Gastroesophageal sphincter (tissue), 4 donors: ENCODE measurements at regions not wholly inside any gene's neighbourhood (a gene's known extent, or its start where the extent isn't known, plus 50 kb on each side); places are given as distances from the start of the nearest gene placed in this dataset.
"Not testable (repeated sequence)": the region's sequence is repeated elsewhere in the genome, so short reads cannot be mapped to it uniquely, and the experiment has no call there.

Experiments used
- ATAC-seq: fragments of 150-250 bp; one replicate; pipeline ENCODE4 v1.9.1; 2016; ENCODE audit warnings: mild to moderate bottlenecking, moderate library complexity
- H3K27ac ChIP-seq, 4 donors: fragments of 200-600 bp; sonication (generic) in 3 of 4; 1 replicate in 3 of 4; 2 replicates in 1 of 4; pipeline ENCODE4 v1.5.1; 2016 to 2019
- H3K27me3 ChIP-seq: fragments of 200-600 bp; sonication (generic); one replicate; pipeline ENCODE4 v1.5.1; 2019
- H3K36me3 ChIP-seq, 2 donors: fragments of 200-600 bp; sonication (generic); one replicate each; pipeline ENCODE4 v1.5.1; 2019; ENCODE audit warnings: control low read depth in 1 of 2
- H3K4me1 ChIP-seq, 3 donors: fragments of 200-600 bp; sonication (generic); 1 replicate in 2 of 3; 2 replicates in 1 of 3; pipeline ENCODE4 v1.5.1; 2016 to 2019; ENCODE audit warnings: control low read depth in 2 of 3
- H3K4me3 ChIP-seq, 2 donors: fragments of 200-600 bp; sonication (generic); one replicate each; pipeline ENCODE4 v1.5.1; 2019; ENCODE audit warnings: mild to moderate bottlenecking in 1 of 2, moderate library complexity in 1 of 2
- H3K9me3 ChIP-seq, 3 donors: fragments of 200-600 bp; sonication (generic); one replicate each; pipeline ENCODE4 v1.5.1; 2017 to 2019; ENCODE audit warnings: control low read depth in 2 of 3
- EP300 ChIP-seq: sonication (generic); formaldehyde crosslinking; IDR thresholded peaks from one replicate; pipeline ENCODE4 v1.6.1; 2017; ENCODE audit warnings: antibody characterized with exemption, mild to moderate bottlenecking
- POLR2A ChIP-seq, 2 donors: fragments of 450-650 bp; IDR thresholded peaks; one replicate each; pipeline ENCODE4 v1.6.1; 2017; ENCODE audit warnings: antibody characterized with exemption in 2 of 2, mild to moderate bottlenecking in 2 of 2, moderate library complexity in 1 of 2
- POLR2AphosphoS5 ChIP-seq: sonication (generic); formaldehyde crosslinking; IDR thresholded peaks from one replicate; pipeline ENCODE4 v1.6.1; 2017; ENCODE audit warnings: antibody characterized with exemption
- WGBS, 2 donors: methylation state at CpG; one replicate each; pipeline ENCODE4 v1.1.5; 2018; ENCODE audit warnings: low coverage in 1 of 2; 5-methylcytosine and 5-hydroxymethylcytosine counted together
- TF ChIP-seq, protein P1 (sequence below), 4 experiments: fragments of 200-600 bp in 2 of 4; fragments of 450-650 bp in 2 of 4; sonication (generic) in 1 of 4; IDR thresholded peaks; one replicate each; pipeline ENCODE4 v1.5.1; 2017 to 2019; ENCODE audit warnings: antibody characterized with exemption in 4 of 4, mild to moderate bottlenecking in 2 of 4, moderate library complexity in 2 of 4

DNA sequence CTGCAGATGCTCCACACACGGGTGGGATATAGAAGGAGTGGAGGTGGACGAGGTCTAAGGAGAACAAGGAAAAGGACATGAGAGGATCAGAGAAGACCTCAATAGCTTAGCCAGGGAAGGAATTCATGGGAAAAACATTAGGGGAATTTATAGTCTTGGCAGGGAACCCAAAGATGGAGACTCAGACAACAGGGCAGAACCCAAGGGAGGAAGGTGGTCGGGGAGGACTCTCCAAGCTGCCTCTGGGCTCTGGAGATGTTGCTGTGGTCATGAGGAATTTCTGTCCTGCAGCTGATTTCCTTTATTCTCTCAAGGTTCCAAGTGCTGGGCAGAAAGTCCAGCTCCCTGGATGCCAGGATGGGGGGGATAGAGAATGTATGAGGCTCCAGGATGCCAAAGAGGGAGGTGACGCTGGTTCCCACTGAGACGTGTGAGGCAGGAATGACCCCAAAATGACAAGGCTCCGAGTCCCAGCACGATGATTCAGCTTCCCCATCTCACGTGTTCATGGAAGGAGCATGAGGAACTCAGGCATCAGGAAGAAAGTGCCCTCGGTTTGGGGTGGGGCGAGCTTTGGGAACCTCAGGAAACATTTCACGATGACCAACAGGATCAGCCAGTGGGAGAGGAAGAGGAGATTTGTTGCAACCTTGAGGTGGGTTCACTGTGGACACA lies 57.0 kb upstream of the PPP2R3B start:
- H3K27ac ChIP-seq = no peak overlapping the region
- no peak overlapping the region for H3K4me3 ChIP-seq
- peaks cover 0 to 10% (median 0%) of the 10 kb centered on the region in 3 donors for H3K9me3 ChIP-seq
- H3K27me3 ChIP-seq = peaks cover 49% of the 10 kb centered on the region
- no peak for ATAC-seq
- no peaks in the 10 kb centered on the region for H3K36me3 ChIP-seq
- no peaks in the 10 kb centered on the region for H3K4me1 ChIP-seq
- TF ChIP-seq, protein P1, sequence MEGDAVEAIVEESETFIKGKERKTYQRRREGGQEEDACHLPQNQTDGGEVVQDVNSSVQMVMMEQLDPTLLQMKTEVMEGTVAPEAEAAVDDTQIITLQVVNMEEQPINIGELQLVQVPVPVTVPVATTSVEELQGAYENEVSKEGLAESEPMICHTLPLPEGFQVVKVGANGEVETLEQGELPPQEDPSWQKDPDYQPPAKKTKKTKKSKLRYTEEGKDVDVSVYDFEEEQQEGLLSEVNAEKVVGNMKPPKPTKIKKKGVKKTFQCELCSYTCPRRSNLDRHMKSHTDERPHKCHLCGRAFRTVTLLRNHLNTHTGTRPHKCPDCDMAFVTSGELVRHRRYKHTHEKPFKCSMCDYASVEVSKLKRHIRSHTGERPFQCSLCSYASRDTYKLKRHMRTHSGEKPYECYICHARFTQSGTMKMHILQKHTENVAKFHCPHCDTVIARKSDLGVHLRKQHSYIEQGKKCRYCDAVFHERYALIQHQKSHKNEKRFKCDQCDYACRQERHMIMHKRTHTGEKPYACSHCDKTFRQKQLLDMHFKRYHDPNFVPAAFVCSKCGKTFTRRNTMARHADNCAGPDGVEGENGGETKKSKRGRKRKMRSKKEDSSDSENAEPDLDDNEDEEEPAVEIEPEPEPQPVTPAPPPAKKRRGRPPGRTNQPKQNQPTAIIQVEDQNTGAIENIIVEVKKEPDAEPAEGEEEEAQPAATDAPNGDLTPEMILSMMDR (IDR thresholded peaks at IDR 0.05) = no peak
- no peak for TF ChIP-seq POLR2A (IDR thresholded peaks at IDR 0.05)
- TF ChIP-seq POLR2AphosphoS5 = no peak
- no peak for TF ChIP-seq EP300
- 63 to 76% methylated on average over 6 to 8 of the region's 11 CpGs for WGBS, 2 donors

DNA sequence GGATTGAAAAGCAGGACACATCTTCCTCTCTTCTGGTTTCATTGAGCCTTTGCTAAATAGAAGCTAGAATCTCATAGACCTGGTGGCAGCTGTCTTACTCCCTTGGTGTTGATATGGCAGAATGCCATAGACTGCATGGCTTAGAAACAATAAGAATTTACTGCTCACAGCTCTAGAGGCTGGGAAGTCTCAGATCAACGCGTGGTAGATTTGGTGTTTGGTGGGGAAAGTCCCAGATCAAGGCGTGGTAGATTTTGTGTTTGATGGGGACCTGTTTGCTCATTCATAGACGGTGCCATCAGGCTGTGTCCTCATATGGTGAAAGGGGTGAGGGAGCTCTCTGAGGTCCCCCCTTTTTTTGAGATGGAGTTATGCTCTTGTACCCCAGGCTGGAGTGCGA lies 57.6 kb upstream of the PPP2R3B start:
- H3K36me3 ChIP-seq = no peaks in the 10 kb centered on the region
- H3K27me3 ChIP-seq = peaks cover 46% of the 10 kb centered on the region
- WGBS, 2 donors = 88 to 100% methylated on average over 4 to 5 of the region's 5 CpGs
- H3K9me3 ChIP-seq = peaks cover 0 to 10% (median 0%) of the 10 kb centered on the region in 3 donors
- TF ChIP-seq POLR2A (IDR thresholded peaks at IDR 0.05) (no peak), EP300 (no peak)
- no peak overlapping the region for H3K4me3 ChIP-seq
- ATAC-seq = no peak
- no peak overlapping the region for H3K27ac ChIP-seq
- H3K4me1 ChIP-seq = no peaks in the 10 kb centered on the region

DNA sequence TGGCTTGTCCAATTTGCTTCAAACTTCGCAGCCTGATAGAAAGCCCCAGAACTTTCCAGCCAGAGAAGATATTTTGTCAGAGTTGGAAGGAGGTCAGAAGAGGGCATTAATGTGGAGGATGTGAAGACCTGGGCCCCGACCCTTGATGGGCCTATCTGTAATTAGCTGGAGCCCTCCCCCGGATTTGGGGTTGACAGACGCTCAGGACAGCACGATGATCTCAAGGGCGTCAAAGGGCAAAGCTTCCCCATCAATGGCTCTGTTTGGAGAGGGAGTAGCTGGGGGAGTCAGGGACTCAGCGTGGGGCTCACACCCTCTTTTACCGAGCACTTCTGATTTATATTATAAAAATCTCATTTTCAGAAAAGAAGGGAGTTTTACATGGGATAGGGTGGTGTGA lies 59.0 kb upstream of the PPP2R3B start:
- Histone ChIP-seq H3K27me3 (peaks cover 45% of the 10 kb centered on the region), H3K9me3 (peaks cover 0 to 10% (median 0%) of the 10 kb centered on the region in 3 donors), H3K4me3 (no peak overlapping the region), H3K36me3 (no peaks in the 10 kb centered on the region), H3K4me1 (no peaks in the 10 kb centered on the region), H3K27ac (no peak overlapping the region)
- no peak for TF ChIP-seq POLR2AphosphoS5
- no peak for TF ChIP-seq EP300
- TF ChIP-seq, protein P1 (IDR thresholded peaks at IDR 0.05) = no peak
- no peak for TF ChIP-seq POLR2A (IDR thresholded peaks at IDR 0.05)
- no peak for ATAC-seq
- 32 to 41% methylated on average over 3 to 8 of the region's 8 CpGs for WGBS, 2 donors

DNA sequence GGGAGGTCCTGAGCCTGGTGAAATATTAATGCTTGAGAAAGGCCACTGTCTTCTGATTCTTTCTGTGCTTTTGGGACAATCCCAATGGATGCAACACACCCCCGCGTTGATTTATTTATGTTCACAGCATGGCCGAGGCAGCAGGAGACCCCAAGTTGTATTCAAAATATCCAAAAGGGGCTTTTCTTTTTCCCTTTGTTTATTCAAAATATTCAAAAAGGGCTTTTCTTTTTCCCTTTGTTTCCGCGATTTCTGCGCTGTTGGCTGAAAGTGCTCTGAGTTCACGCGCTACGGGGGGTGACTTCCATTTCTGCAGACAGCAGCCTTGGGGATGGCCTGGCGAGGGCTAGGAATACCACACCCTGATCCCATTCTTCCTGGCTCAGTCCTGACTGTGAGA lies 59.5 kb upstream of the PPP2R3B start:
- Histone ChIP-seq H3K4me3 (no peak overlapping the region), H3K27ac (no peak overlapping the region), H3K27me3 (peaks cover 44% of the 10 kb centered on the region), H3K9me3 (peaks cover 0 to 8% (median 0%) of the 10 kb centered on the region in 3 donors), H3K4me1 (no peaks in the 10 kb centered on the region), H3K36me3 (no peaks in the 10 kb centered on the region)
- TF ChIP-seq POLR2A (IDR thresholded peaks at IDR 0.05) (no peak), EP300 (no peak), POLR2AphosphoS5 (no peak)
- TF ChIP-seq, protein P1 (IDR thresholded peaks at IDR 0.05) = no peak
- ATAC-seq = no peak
- WGBS, 2 donors = 10 to 38% methylated on average over 3 to 10 of the region's 10 CpGs

DNA sequence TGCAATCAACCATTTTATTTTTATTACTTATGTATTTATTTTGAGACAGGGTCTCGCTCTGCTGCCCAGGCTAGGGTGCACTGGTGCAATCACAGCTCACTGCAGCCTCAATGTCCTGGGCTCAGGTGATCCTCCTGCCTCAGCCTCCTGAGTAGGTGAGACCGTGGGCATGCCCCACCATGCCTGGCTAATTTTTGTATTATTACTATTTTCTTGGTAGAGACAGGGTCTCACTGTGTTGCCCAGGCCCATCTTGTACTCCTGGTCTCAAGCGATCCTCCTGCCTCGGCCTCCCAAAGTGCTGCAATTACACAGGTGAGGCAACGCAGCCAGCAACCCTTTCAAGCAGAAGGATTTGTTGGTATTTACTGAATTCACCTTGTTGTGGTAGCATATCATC lies 60.3 kb upstream of the PPP2R3B start:
- Histone ChIP-seq H3K27ac (no peak overlapping the region), H3K9me3 (peaks cover 0 to under 1% (median 0%) of the 10 kb centered on the region in 3 donors), H3K4me1 (no peaks in the 10 kb centered on the region), H3K4me3 (no peak overlapping the region), H3K36me3 (no peaks in the 10 kb centered on the region), H3K27me3 (peaks cover 44% of the 10 kb centered on the region)
- ATAC-seq = no peak
- 73 to 94% methylated on average over 2 to 5 of the region's 5 CpGs for WGBS, 2 donors
- TF ChIP-seq POLR2A (IDR thresholded peaks at IDR 0.05) = no peak
- no peak for TF ChIP-seq POLR2AphosphoS5
- TF ChIP-seq EP300 = no peak
- TF ChIP-seq, protein P1 (IDR thresholded peaks at IDR 0.05) = no peak

DNA sequence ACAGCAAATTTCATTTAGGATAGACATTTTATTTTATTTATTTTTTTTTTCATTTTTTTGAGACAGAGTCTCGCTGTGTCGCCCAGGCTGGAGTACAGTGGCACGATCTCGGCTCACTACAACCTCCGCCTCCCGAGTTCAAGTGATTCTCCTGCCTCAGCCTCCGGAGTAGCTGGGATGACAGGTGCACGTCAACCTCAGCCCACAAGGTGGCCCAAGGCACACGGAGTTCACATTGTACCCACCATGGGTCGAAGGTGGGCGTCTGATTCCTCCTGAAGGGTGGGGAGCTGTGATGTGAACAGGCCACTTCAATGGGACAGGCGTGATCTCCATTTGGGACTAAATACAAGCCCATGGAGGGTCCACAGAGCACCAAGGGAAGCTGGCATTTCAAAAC lies 65.0 kb upstream of the PPP2R3B start:
- not testable (repeated sequence) for H3K4me1 ChIP-seq, ATAC-seq, H3K9me3 ChIP-seq, H3K4me3 ChIP-seq, H3K27ac ChIP-seq, H3K36me3 ChIP-seq
- WGBS, 2 donors = 55% methylated on average over 7 of the region's 12 CpGs; no CpG with 5 or more reads in 1 of the 2 donors
- peaks cover 32% of the 10 kb centered on the region for H3K27me3 ChIP-seq
